Lung microvascular endothelial cell (primary cell): ENCODE measurements at regions not wholly inside any gene's neighbourhood (a gene's known extent, or its start where the extent isn't known, plus 50 kb on each side); places are given as distances from the start of the nearest gene placed in this dataset.
"Not testable (repeated sequence)": the region's sequence is repeated elsewhere in the genome, so short reads cannot be mapped to it uniquely, and the experiment has no call there.

Source experiments
- DNase-seq, 2 donors: peaks; one replicate each; pipeline versions ENCODE4 v3.0.0 to v3.0.0-alpha.2; 2010; ENCODE audit warnings: low read depth in 2 of 2

DNA sequence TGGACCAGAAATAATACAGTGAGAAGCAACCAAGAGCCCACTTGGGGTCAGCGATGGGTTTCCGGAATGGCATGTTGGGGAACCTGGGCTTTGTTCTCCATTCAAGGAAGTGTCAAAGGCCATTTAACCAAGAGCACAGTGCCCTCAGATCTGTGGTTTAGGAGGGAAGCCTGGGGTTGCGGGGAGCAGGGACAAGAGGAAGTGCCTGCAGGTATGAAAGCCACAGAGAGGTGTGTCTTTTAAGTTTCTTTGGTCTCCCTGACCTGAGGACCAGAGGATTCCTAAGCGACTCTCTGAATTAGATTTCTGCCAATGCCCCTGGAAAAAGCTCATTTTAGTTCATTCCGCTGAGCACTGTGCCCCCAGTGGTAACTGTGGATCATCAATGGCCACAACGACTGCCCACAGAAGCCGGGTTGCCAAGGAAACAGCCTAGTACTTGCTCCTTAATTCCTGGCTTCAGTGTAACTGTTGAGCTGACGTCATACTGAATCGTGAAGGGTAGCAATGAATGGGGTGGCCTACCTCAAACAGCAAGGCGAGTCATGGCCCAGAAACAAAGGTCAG lies 107.3 kb upstream of the SPIN1 start:
- DNase-seq, result no peak

DNA sequence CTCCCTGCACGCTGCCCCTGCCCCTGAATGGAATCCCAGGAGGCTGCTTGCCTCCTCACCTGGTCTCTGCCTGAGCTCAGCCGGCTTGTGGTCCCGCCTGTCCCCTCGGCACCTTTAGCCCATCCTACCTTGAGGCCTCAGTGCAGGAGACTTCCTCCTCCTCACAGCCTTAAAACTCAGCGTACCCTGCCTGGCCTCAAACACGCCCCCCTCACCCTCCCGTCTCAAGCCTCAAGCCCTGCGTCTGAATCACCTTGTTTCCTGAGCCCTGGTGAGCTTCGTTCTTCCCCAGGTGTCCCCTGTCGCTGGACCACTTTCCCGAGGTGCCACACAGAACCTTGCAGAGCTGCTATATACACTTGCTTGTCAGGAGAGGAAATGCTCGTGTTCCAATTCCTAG lies 110.2 kb upstream of the SPIN1 start:
- no peak for DNase-seq

DNA sequence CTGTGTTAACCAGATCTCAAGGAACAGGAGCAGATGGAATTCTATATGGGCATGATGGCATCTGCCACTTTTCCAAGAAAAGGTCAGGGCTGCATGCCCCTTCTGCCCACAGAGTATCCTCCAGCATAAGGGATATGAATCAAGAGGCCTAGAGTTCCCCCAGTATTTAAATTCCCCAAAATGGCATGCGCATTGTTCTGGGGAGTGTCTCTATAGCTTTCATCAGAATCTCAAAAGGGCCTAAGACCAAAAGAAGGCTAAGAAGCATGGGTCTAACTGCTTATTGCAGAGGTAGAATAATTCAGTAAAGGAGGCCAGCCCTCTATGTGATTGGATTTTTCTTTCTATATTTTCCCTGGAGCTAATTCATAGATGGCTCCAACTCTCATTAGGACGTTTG lies 114.2 kb upstream of the SPIN1 start:
- DNase-seq, result no peak

DNA sequence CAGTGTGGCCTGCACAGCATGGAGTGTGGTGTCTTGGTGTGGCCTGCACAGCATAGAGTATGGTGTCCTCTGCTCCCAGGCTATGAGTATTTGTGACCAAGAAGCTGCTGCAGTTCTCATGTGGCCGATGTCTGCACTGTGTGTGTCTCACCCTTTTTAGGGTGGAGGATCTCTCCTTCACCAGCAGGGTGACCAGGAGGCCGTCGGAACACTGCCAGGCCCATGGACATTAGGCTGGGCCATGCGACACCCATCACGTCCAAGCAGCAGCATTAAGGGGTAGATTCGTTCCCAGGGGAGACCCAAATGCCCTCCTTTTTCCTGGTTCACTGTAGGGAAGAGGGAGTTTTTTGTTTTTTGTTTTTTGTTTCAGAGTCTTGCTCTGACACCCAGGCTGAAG lies 115.3 kb upstream of the SPIN1 start:
- no peak for DNase-seq

DNA sequence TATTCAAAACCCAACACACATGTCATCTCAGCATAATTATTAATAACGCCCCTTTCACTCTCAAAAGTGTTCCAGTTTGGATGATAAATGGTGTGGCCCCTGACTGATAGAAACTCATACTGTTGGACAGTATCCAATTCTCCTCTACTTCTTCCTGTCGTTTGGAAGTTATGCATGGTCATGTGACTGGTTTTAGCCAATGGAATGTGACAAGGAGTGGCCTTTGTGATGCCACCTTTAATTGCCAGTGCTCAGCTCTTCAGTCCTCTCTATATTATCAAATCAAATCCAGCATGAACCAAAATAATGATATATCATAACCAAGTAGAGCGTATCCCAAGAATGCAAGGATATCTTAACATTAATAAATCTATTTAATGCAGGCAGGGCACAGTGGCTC lies 117.8 kb upstream of the SPIN1 start:
- DNase-seq, result no peak

DNA sequence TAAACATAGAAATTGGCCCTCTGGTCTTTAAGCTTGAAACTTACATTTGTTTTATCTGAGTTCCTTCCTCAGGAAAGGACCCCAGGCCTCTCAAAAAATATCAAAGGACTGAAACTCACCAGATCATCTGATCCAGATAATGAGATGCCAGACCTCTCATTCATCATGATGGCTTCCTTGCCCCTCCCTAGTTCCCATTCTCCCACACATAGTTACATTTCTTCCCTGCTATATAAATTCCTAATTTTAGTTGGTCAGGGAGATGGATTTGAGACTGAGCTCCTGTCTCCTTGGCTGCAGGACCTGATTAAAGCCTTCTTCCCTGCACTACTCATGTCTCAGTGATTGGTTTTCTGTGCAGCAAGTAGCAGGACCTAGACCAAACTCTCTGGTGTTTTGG lies 119.4 kb upstream of the SPIN1 start:
- no peak for DNase-seq

DNA sequence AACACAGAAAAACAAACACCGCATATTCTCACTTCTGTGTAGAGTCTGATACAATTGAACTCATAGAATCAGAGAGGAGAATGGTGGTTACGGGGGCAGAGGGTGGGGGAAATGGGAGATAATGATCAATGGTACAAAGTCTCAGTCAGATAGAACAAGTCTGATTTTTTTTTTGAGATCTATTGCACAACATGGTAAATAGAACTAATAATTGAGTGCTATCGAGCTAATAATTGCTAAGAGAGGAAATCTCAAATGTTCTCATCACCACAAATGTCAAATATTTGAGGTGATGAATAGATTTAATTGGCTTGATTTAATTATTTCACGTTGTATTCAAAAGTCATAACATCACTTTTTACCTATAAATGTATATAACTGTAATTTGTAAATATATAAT lies 121.0 kb upstream of the SPIN1 start:
- no peak for DNase-seq

DNA sequence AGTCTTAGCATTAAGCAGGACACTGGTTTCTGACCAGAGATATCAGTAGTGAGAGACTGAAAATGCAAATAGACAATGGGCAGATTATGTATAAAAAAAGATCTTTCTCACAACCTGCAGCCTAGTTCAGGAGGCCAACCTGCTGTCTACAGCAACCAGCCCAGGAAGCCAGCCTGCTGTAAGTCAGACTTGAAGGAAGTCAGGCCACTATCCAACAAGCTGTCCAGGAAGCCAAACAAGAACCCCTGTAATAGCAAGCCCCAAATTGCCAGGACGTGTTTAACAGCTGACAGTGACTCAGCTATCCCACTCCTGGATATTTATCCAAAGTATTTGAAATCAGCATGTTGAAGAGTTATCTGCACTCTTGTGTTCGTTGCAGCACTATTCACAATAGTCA lies 121.8 kb upstream of the SPIN1 start:
- DNase-seq, result no peak

DNA sequence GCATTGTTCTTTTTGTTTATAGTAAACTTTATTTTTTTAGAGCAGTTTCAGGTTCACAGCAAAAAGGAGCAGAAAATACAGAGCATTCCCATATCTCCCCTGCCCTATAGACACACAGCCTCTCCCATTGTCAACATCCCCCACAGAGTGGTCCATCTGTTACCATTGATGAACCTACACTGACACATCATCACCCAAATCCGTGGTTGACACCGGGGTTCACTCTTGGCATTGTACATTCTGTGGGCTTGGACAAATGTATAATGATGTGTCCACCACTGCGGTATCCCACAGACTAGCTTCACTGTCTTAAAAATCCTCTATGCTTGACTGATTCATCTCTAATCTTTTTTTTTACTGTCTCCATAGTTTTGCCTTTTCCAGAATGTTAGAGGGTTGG lies 120.7 kb upstream of the SPATA31C2 start:
- DNase-seq, result no peak

DNA sequence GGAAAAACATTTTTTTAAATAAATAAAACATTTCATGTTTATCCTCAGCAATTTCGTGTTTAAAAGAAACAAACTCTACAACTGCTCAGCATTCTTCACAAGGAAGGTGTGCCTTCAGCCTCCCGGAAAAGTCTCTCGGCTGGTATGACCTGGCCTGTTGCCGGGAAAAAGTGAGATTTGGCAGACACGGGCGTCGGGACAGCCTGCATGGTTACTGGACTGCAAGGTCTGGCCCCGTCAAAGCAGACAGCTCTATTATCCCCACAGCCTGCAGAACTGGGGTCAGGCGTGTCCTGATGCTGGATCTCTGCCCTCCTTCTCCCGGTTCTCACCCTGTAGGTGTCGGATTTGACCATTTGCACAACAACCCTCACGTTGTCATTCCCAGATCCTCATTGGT lies 120.3 kb upstream of the SPATA31C2 start:
- peak; percentile 6 to 23 for DNase-seq

DNA sequence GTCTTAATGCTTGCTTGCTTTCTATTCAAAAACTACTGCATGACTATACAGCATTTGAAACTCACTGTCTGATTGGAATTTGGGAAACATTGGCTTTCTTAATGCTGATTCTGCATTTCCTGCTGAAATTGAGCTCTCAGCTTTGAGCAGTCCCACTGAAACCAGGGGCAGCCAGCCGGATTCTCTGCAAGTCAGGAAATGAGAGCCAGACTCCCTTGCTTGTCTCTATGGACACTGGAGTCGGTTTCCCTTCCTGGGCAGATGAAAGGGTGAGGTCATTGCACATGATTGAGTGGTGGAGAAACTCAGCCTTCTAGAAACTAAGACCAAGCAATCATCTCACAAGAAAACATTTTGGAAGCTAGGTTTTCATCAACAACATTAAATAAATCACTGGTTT lies 119.7 kb upstream of the SPATA31C2 start:
- DNase-seq, result peak; percentile 3 to 63

DNA sequence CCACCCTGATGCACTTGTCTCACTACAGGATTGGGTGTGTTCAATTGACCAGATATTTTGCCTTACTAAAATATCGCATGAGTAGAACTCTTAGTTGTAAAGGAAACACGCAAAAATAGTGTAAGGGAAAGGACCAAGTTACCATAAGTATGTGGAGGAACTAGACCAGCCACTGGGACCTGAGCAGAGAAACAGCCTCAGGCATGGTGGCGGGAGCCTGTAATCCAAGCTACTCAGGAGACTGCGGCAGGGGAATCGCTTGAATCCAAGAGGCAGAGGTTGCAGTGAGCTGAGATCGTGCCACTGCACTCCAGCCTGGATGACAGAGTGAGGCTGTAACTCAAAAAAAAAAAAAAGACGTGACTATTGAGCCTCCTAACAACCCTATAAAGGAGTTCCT lies 117.9 kb upstream of the SPATA31C2 start:
- no peak for DNase-seq

DNA sequence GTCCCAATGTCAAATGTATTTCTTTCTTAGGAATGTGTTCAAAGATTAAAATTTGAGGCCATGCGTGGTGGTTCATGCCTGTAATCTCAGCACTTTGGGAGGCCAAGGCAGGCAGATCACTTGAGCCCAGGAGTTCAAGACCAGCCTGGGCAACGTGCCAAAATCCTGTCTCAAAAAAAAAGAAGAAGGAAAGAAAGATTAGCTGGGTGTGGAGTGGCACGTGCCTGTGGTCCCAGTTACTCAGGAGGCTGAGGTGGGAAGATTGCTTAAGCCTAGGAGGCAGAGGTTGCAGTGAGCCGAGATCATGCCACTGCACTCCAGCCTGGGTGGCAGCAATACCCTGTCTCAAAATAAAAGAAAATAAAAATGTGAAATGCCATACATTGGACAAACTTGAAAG lies 117.5 kb upstream of the SPATA31C2 start:
- not testable (repeated sequence) for DNase-seq

DNA sequence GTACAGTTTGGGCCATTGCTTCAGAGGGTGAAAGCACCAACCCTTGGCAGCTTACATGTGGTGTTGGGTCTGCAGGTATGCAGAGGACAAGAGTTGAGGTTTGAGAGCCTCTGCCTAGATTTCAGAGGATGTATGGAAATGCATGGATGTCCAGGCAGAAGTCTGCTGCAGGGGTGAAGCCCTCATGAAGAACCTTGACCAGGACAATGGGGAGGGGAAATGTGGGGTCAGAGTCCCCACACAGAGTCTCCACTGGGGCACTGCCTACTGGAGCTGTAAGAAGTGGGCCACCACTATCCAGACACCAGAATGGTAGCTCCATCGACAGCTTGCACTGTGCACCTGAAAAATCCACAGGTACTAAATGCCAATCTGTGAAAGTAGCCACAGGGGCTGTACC lies 113.6 kb upstream of the SPATA31C2 start:
- DNase-seq, result no peak

DNA sequence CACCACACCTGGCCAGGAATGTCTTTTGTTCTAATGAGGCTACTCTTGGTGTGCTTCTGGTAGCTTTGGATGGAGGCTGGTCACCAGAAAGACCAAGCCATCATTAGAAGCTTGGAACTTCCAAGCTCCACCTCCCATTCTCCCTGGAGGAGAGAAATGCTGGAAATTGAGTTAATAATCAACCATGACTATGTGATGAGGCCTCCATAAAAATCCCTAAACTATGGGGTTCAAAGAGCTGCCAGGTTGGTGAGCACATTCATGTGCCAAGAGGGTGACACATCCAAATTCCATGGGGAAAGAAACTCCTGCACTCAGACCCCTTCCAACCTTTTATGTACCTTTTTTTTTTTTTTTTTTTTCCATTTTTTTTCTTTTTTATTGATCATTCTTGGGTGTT lies 105.5 kb upstream of the SPATA31C2 start:
- DNase-seq, result no peak

DNA sequence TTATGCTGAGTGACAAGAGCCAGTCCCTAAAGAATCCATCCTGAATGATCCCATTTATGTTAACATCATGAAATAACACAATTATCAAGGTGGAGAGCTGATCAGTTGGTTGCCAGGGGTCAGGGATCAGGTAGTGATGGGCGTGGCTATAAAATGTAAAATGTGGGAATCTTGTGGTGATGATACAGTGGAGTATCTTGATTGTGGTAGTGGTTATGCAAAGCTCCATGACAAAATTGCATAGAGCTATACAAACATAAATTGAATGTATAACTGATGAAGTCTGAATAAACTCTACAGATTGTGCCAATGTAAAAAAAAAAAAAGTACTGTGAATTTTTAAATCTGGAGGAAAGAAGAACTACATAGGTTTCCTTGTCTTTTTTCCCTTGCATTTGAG lies 104.6 kb upstream of the SPATA31C2 start:
- DNase-seq, result no peak

DNA sequence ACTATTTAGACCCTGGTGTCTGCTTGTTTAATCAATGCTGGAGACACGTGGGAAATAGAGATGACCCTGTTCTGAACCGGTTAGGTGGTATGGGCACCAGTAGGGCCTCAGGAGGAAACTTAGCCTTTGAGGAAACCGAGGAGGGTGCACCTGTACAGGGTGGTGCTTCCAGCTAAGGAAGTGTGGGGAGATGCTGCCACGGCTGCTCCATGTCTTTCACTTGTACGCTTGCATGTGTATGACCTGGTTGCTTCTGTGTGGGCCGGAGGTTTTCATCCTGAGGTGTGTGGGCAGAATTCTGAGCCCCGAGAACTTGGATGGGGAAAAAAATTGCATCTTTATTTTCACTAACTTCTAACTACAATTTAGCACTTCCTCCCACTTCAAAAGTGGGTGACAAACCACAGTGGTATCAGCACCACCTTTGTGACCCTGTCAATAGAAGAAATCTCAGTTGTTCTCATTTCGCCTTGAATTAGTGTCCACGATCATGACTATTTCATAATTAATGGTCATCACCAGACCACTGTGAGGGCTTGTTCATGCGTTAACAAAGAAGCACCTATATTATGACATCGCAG lies 99.8 kb upstream of the SPATA31C2 start:
- no peak for DNase-seq

DNA sequence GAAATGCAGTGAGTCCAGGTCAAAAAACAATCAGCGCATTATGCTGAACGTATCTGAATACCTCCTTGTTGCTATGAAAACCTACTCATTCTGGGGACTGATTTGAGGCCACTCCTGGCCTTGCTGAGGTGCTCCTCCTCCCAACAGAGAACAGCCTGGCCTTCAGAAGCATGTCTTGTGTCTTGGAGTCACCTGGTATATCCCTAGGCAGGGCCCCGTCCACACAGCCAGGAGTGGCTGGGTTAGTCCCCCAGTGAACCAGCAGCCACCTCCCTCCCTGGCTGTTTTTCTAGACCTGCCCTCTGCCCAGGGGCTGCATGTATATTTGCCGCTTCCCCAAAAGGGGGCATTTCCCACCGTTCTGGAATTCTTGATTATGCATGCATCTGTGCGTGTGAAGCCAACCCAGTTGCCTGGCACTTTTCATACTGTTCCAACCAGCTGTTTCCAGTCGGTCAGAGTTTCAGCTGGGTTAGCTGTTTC lies 99.2 kb upstream of the SPATA31C2 start:
- DNase-seq, result no peak

DNA sequence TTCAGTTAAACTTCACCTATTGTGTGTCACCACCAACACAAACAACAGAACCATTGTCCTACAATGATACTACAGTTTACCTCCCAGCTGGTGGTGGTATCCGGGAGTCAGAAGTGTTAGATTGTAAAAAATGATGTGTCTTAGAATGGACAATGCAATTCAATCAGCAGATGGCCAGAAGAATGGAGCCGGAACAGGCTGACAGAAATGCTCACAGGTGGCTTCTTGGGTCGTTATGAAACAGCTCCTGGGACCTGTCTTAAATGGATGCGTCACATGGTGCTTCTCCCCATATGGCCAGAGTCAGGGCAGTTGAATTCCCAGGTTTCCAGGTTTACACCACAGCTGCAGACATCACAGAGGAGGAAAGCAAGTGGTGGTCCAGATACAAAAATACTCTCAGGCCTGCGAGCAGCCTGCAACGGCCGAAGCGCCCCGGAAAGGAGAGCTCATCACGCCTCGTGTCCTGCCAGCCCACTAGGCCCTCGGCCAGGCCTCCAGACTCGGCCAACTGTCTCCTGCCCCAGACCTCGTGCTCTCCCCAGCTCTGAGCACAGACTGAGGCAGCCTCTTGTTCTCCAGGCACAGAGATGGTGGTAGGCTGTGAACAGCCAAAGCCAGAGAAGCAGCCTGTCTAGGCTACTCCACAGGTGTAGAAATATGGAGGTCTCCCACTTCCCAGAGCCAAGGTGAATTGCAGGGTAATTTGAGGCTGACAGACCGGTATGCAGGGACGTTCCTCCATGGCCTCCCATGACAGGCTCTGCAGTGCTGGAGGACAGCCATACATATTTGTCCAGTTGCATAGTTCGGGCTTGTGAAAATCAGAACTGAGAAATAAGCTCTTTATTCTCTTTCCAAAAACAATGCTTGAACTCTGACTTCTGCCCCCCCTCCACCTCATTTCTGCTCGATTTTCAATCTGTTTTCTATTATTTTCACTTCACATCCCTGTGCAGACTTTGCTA lies 98.5 kb upstream of the SPATA31C2 start:
- DNase-seq, result no peak

DNA sequence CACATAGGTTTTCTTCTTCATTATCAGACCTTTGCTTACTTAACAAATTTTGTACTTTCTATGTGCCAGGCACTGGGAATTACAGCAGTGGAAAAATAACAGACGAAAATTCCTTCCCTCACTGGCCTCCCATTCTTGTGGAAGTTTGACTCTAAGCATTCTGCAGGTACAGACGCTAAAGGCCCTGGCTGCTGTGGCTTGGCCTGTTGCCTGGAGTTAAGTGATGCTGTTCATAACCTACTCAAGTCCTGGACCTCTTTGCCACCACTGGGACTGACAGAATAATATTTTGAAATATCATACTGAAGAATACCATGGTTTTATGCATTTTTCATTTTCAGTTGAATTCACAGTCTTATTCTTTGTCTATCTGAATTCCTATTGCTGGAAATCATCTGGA lies 97.3 kb upstream of the SPATA31C2 start:
- no peak for DNase-seq

DNA sequence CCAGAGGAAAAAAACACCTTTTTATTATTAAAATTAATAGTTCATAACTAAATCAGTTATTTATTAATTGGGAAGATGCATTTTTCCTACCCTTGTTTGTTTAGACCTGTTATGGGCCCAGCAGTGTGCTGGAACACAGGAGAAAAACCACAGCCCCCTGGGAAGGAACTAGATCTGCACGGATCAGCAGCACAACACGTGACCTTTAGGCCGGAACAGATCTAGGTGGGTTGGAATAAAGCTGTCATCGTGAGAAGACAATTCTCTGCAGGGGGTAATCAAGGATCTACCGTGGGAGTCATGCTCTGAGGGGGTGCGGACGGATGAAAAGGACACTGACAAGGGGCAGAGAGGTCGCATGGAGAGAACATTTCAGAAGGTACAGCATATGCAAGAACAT lies 95.8 kb upstream of the SPATA31C2 start:
- no peak for DNase-seq

DNA sequence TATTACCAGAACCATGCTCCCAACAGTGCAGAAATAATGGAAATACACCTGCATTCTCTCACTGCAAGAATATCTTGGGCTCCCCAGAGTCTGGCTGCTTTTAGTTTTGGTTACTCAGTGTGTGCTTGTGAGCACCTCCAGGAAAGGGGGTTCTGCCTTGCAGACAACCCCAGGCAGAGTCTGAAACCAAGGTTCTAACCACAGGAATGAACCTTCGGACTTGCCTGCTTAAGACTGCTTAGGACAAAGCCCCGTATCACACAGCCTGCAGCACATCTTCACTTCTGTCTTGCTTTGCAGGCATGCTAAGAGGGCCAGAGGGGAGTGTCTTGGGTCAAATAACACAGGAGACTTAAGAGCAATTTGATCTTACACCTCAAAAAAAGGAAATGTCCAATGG lies 94.8 kb upstream of the SPATA31C2 start:
- DNase-seq, result no peak

DNA sequence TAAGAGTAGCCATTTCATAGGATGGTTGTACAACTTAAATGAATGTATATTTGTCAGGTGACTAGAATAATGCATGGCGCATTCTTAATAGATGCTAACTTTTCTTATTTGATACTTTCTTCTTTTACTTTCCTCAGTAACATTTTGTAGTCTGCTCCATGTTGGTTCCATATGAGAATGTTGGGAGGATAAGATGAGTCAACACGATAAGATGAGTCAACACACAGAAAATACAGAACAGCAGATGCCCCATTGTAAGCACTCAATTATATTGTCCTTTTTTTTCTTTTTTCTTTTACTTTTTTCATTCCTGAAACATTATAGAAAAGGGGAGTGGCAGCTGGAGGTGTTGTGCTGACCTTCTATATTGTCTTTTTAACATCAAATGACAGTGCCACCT lies 92.3 kb upstream of the SPATA31C2 start:
- no peak for DNase-seq
